ENCODE measurements at regions not wholly inside any gene's neighbourhood (a gene's known extent, or its start where the extent isn't known, plus 50 kb on each side); places are given as distances from the start of the nearest gene placed in this dataset.

GRCh38 chr15:66986951-66987350 lies 78.5 kb upstream of the SMAD3 start:
- H3K27ac ChIP-seq, result no peak overlapping the region
- no peak overlapping the region for H2AFZ ChIP-seq
- H3K79me2 ChIP-seq, result no peaks in the 10 kb centered on the region
- no peak overlapping the region for H3K4me2 ChIP-seq (ENCODE audit: low read length)
- TF ChIP-seq, protein P1, sequence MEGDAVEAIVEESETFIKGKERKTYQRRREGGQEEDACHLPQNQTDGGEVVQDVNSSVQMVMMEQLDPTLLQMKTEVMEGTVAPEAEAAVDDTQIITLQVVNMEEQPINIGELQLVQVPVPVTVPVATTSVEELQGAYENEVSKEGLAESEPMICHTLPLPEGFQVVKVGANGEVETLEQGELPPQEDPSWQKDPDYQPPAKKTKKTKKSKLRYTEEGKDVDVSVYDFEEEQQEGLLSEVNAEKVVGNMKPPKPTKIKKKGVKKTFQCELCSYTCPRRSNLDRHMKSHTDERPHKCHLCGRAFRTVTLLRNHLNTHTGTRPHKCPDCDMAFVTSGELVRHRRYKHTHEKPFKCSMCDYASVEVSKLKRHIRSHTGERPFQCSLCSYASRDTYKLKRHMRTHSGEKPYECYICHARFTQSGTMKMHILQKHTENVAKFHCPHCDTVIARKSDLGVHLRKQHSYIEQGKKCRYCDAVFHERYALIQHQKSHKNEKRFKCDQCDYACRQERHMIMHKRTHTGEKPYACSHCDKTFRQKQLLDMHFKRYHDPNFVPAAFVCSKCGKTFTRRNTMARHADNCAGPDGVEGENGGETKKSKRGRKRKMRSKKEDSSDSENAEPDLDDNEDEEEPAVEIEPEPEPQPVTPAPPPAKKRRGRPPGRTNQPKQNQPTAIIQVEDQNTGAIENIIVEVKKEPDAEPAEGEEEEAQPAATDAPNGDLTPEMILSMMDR (IDR thresholded peaks at IDR 0.05), result no peak
- no peak overlapping the region for H3K9ac ChIP-seq
- H3K9me3 ChIP-seq (ENCODE audit: control insufficient read depth, low read length), result no peaks in the 10 kb centered on the region
- no peaks in the 10 kb centered on the region for H3K36me3 ChIP-seq (ENCODE audit: control insufficient read depth, insufficient read depth, low read length)
- no peaks in the 10 kb centered on the region for H3K27me3 ChIP-seq (ENCODE audit: control insufficient read depth, insufficient read depth, low read length)
- H3K4me1 ChIP-seq, result no peaks in the 10 kb centered on the region
- H3K4me3 ChIP-seq (ENCODE audit: low read depth, low read length), result no peak overlapping the region

DNA sequence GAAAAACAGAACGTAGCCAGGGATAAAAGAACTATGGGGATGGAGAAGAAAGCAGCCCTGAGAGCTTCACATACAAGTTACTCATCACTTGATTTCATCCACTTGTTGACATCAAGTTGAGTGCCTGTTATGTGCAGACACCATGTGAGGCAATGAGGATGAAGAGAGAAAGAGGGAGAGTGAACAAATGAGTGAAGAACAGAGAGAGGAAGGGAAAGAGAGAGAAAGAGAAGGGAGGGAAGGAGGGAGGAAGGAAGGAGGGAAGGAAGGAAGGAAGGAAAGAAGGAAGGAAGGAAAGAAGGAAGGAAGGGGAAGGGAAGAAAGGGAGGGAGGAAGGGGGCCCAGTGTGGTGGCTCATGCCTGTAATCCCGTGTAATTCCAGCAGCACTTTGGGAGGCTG lies 72.3 kb upstream of the SMAD3 start:
- TF ChIP-seq, protein P1 (IDR thresholded peaks at IDR 0.05), result no peak
- no peaks in the 10 kb centered on the region for H3K27me3 ChIP-seq (ENCODE audit: control insufficient read depth, insufficient read depth, low read length)
- H3K4me1 ChIP-seq, result no peaks in the 10 kb centered on the region
- H3K4me3 ChIP-seq (ENCODE audit: low read depth, low read length), result no peak overlapping the region
- H3K27ac ChIP-seq, result no peak overlapping the region
- no peaks in the 10 kb centered on the region for H3K79me2 ChIP-seq
- H3K4me2 ChIP-seq (ENCODE audit: low read length), result no peak overlapping the region
- H3K9me3 ChIP-seq (ENCODE audit: control insufficient read depth, low read length), result no peaks in the 10 kb centered on the region
- no peak overlapping the region for H2AFZ ChIP-seq
- H3K36me3 ChIP-seq (ENCODE audit: control insufficient read depth, insufficient read depth, low read length), result no peaks in the 10 kb centered on the region
- H3K9ac ChIP-seq, result no peak overlapping the region

GRCh38 chr15:66993874-66994696 lies 71.3 kb upstream of the SMAD3 start:
- no peak overlapping the region for H3K4me3 ChIP-seq (ENCODE audit: low read depth, low read length)
- no peaks in the 10 kb centered on the region for H3K27me3 ChIP-seq (ENCODE audit: control insufficient read depth, insufficient read depth, low read length)
- no peak overlapping the region for H3K9ac ChIP-seq
- no peaks in the 10 kb centered on the region for H3K36me3 ChIP-seq (ENCODE audit: control insufficient read depth, insufficient read depth, low read length)
- no peak overlapping the region for H3K27ac ChIP-seq
- no peaks in the 10 kb centered on the region for H3K79me2 ChIP-seq
- TF ChIP-seq, protein P1 (IDR thresholded peaks at IDR 0.05), result no peak
- no peak overlapping the region for H2AFZ ChIP-seq
- no peaks in the 10 kb centered on the region for H3K9me3 ChIP-seq (ENCODE audit: control insufficient read depth, low read length)
- no peak overlapping the region for H3K4me2 ChIP-seq (ENCODE audit: low read length)
- H3K4me1 ChIP-seq, result no peaks in the 10 kb centered on the region

GRCh38 chr15:66994927-66995656 lies 70.3 kb upstream of the SMAD3 start:
- H3K79me2 ChIP-seq, result no peaks in the 10 kb centered on the region
- no peak overlapping the region for H2AFZ ChIP-seq
- H3K4me3 ChIP-seq (ENCODE audit: low read depth, low read length), result no peak overlapping the region
- no peaks in the 10 kb centered on the region for H3K4me1 ChIP-seq
- H3K9me3 ChIP-seq (ENCODE audit: control insufficient read depth, low read length), result no peaks in the 10 kb centered on the region
- H3K27me3 ChIP-seq (ENCODE audit: control insufficient read depth, insufficient read depth, low read length), result no peaks in the 10 kb centered on the region
- TF ChIP-seq, protein P1 (IDR thresholded peaks at IDR 0.05), result no peak
- H3K4me2 ChIP-seq (ENCODE audit: low read length), result no peak overlapping the region
- H3K36me3 ChIP-seq (ENCODE audit: control insufficient read depth, insufficient read depth, low read length), result no peaks in the 10 kb centered on the region
- H3K27ac ChIP-seq, result no peak overlapping the region
- no peak overlapping the region for H3K9ac ChIP-seq
